Endothelial cell of umbilical vein (primary cell): ENCODE measurements at regions not wholly inside any gene's neighbourhood (a gene's known extent, or its start where the extent isn't known, plus 50 kb on each side); places are given as distances from the start of the nearest gene placed in this dataset.
"Not testable (repeated sequence)": the region's sequence is repeated elsewhere in the genome, so short reads cannot be mapped to it uniquely, and the experiment has no call there.

Experiments
- BruUV-seq: library from RNA; stranded (reverse); fragments of 400-500 nt; replicated peaks from 2 replicates; lab custom pipeline; 2021; lab: Mats Ljungman, UMichigan
- CTCF ChIA-PET: fragments of 300-600, 350-600 bp; sonication (Branson Sonifier 250); formaldehyde crosslinking; loops from one replicate; lab custom pipeline; 2021; ENCODE audit warnings: antibody characterized with exemption, inconsistent platforms; lab: Charles Lee
- POLR2A ChIA-PET: fragments of 300-600, 350-600 bp; sonication (Branson Sonifier 250); formaldehyde crosslinking; loops from one replicate; lab custom pipeline; 2021; ENCODE audit warnings: antibody characterized with exemption, inconsistent platforms; lab: Charles Lee
- DNase-seq: peaks from one replicate; pipeline ENCODE4 v3.0.0-alpha.2; 2011; ENCODE audit warnings: low read depth, low spot score
- FAIRE-seq: peaks from 2 replicates; lab custom pipeline; 2011; peaks lifted over from hg19 to GRCh38; lab: Jason Lieb, UNC
- H2AFZ ChIP-seq: 2 replicates; pipeline ENCODE4 v1.6.0; 2012; ENCODE audit warnings: low read depth, low read length, control low read depth, inconsistent platforms
- H3K27ac ChIP-seq: 2 replicates; pipeline ENCODE4 v1.5.1; 2011; ENCODE audit warnings: low read depth, mild to moderate bottlenecking, control low read depth, low read length, moderate library complexity; ENCODE audit not compliant: insufficient read depth
- H3K27me3 ChIP-seq, 2 experiments: 2 replicates each; pipeline versions ENCODE4 v1.6.0 to v1.6.1; 2011; ENCODE audit warnings: low read length in 2 of 2, mixed read lengths in 1 of 2; ENCODE audit not compliant: control insufficient read depth in 2 of 2, insufficient read depth in 2 of 2
- H3K36me3 ChIP-seq, 2 experiments: 2 replicates in 1 of 2; 3 replicates in 1 of 2; pipeline ENCODE4 v1.5.1; 2011; ENCODE audit warnings: low read length in 2 of 2, mild to moderate bottlenecking in 1 of 2, moderate library complexity in 1 of 2; ENCODE audit not compliant: control insufficient read depth in 2 of 2, insufficient read depth in 2 of 2; ENCODE audit errors: extremely low read depth in 1 of 2
- H3K4me1 ChIP-seq: 3 replicates; pipeline ENCODE4 v1.5.1; 2011; ENCODE audit warnings: mild to moderate bottlenecking, low read length; ENCODE audit not compliant: control insufficient read depth, insufficient read depth; ENCODE audit errors: extremely low read depth
- H3K4me2 ChIP-seq: 2 replicates; pipeline ENCODE4 v1.6.1; 2011; ENCODE audit warnings: low read length, control low read depth, mixed read lengths; ENCODE audit not compliant: insufficient read depth
- H3K4me3 ChIP-seq, 3 experiments: fragments of 200-600 bp in 1 of 3; sonication (generic), shearing (Covaris generic) in 1 of 3; replicated peaks in 1 of 3; 2 replicates each; pipeline ENCODE4 v1.5.1; 2011 to 2016; ENCODE audit warnings: control low read depth in 3 of 3, low read length in 3 of 3, mild to moderate bottlenecking in 2 of 3, inconsistent platforms in 1 of 3, low read depth in 1 of 3, moderate library complexity in 1 of 3; ENCODE audit not compliant: insufficient read depth in 1 of 3
- H3K79me2 ChIP-seq: 2 replicates; pipeline ENCODE4 v1.6.0; 2012; ENCODE audit warnings: low read length, inconsistent platforms; ENCODE audit not compliant: control insufficient read depth, insufficient read depth
- H3K9ac ChIP-seq: replicated peaks from 2 replicates; pipeline ENCODE3; 2011; ENCODE audit warnings: low read length, control low read depth; ENCODE audit not compliant: insufficient read depth; ENCODE audit errors: extremely low read depth
- H3K9me1 ChIP-seq: replicated peaks from 3 replicates; pipeline ENCODE4 v1.6.0; 2011; ENCODE audit warnings: mild to moderate bottlenecking, low read length; ENCODE audit not compliant: control insufficient read depth, insufficient read depth; ENCODE audit errors: extremely low read depth
- H3K9me3 ChIP-seq: replicated peaks from 2 replicates; pipeline ENCODE4 v1.5.1; 2012; ENCODE audit warnings: low read length, inconsistent platforms; ENCODE audit not compliant: control insufficient read depth, insufficient read depth
- H4K20me1 ChIP-seq: replicated peaks from 2 replicates; pipeline ENCODE3; 2011; ENCODE audit warnings: mild to moderate bottlenecking, low read length; ENCODE audit not compliant: control insufficient read depth, insufficient read depth; ENCODE audit errors: extremely low read depth
- EZH2 ChIP-seq: IDR thresholded peaks from 2 replicates; pipeline ENCODE4 v1.6.1; 2012; ENCODE audit warnings: borderline replicate concordance, low read depth, mild to moderate bottlenecking, moderate library complexity, low read length, inconsistent platforms; ENCODE audit not compliant: severe bottlenecking
- FOS ChIP-seq: IDR thresholded peaks from 2 replicates; pipeline ENCODE4 v1.6.1; 2011; ENCODE audit warnings: mild to moderate bottlenecking, low read length, moderate library complexity, borderline replicate concordance; ENCODE audit not compliant: insufficient read depth
- GATA2 ChIP-seq: IDR thresholded peaks from 2 replicates; pipeline ENCODE4 v1.7.0; 2011; ENCODE audit warnings: low read depth, mild to moderate bottlenecking, moderate library complexity, mixed read lengths, low read length; ENCODE audit not compliant: insufficient read length, insufficient read depth
- JUN ChIP-seq: IDR thresholded peaks from 2 replicates; pipeline ENCODE4 v1.6.1; 2011; ENCODE audit warnings: borderline replicate concordance, low read depth; ENCODE audit not compliant: insufficient read length, insufficient read depth
- MYC ChIP-seq: IDR thresholded peaks from one replicate; pipeline ENCODE4 v1.6.1; 2011; ENCODE audit warnings: mild to moderate bottlenecking, low read depth, low read length
- POLR2A ChIP-seq: IDR thresholded peaks from 2 replicates; pipeline ENCODE4 v1.6.1; 2012; ENCODE audit warnings: low read depth, mild to moderate bottlenecking, control low read depth, low read length
- POLR2AphosphoS5 ChIP-seq: IDR thresholded peaks from 2 replicates; pipeline ENCODE4 v1.6.1; 2012; ENCODE audit warnings: low read depth, mild to moderate bottlenecking, control low read depth, low read length, moderate library complexity; ENCODE audit not compliant: insufficient read depth
- dilution Hi-C: fragments of 300-500 bp; cut with MboI; formaldehyde crosslinking; loops from one replicate; pipeline ENCODE4 v1.15.0; 2019; ENCODE audit warnings: low sequenced_read_pairs; ENCODE audit not compliant: extremely low pct_ligation_motif_present
- intact Hi-C: fragments of 100-400 bp; cut with micrococcal nuclease; formaldehyde crosslinking; loops from one replicate; pipeline ENCODE4 v1.10.0; 2022
- TF ChIP-seq, protein P1 (sequence below): IDR thresholded peaks from 2 replicates; pipeline ENCODE4 v1.6.1; 2011; ENCODE audit not compliant: insufficient read depth, insufficient read length
- TF ChIP-seq, protein P2 (sequence below), 2 donors: IDR thresholded peaks; 1 replicate in 1 of 2; 2 replicates in 1 of 2; pipeline ENCODE4 v1.5.1; 2011; ENCODE audit warnings: low read length in 2 of 2, mild to moderate bottlenecking in 2 of 2, moderate library complexity in 2 of 2, control low read depth in 1 of 2, inconsistent platforms in 1 of 2, low read depth in 1 of 2; ENCODE audit not compliant: insufficient read depth in 1 of 2; ENCODE audit errors: extremely low read depth in 1 of 2

DNA sequence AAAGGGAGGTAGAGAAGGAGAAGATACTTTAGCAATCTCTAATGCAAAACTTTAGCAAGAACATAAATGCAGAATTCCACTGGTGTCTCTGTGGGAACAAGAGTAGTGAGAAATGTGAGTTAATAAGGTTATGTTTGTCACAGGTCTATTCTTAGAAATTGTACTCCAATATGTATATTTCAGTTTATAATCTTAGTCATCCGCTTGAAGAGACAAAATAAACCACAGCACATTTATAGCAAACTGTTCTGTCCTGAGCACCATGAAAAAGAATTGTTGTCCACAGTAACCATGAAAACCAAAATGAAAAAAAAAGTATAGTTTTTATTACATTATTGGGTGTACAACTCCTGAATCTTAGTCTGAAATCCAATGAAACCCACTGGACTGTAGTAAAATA, 93.6 kb upstream of the TSLP start:
- no peak overlapping the region for H3K27ac ChIP-seq
- H2AFZ ChIP-seq, result no peak overlapping the region
- no peaks in the 10 kb centered on the region for H3K36me3 ChIP-seq
- H3K27me3 ChIP-seq, result no peaks in the 10 kb centered on the region
- H3K4me2 ChIP-seq, result no peak overlapping the region
- dilution Hi-C loops, result no loop called here
- no peaks in the 10 kb centered on the region for H3K4me1 ChIP-seq
- H3K79me2 ChIP-seq, result no peaks in the 10 kb centered on the region
- ChIA-PET CTCF (no interaction called here), POLR2A (no interaction called here)
- BruUV-seq, result no TSS peak
- intact Hi-C loops, result no loop called here
- H4K20me1 ChIP-seq, result no peaks in the 10 kb centered on the region
- H3K9me3 ChIP-seq, result no peaks in the 10 kb centered on the region
- no peaks in the 10 kb centered on the region for H3K9me1 ChIP-seq
- H3K4me3 ChIP-seq, result no peak overlapping the region
- FAIRE-seq (no peak), DNase-seq (no peak)
- no peak overlapping the region for H3K9ac ChIP-seq
- TF ChIP-seq GATA2 (no peak), POLR2A (no peak), MYC (no peak), JUN (no peak), EZH2 (no peak), FOS (no peak), POLR2AphosphoS5 (no peak)
- TF ChIP-seq, protein P1, sequence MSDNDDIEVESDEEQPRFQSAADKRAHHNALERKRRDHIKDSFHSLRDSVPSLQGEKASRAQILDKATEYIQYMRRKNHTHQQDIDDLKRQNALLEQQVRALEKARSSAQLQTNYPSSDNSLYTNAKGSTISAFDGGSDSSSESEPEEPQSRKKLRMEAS, result no peak
- TF ChIP-seq, protein P2, sequence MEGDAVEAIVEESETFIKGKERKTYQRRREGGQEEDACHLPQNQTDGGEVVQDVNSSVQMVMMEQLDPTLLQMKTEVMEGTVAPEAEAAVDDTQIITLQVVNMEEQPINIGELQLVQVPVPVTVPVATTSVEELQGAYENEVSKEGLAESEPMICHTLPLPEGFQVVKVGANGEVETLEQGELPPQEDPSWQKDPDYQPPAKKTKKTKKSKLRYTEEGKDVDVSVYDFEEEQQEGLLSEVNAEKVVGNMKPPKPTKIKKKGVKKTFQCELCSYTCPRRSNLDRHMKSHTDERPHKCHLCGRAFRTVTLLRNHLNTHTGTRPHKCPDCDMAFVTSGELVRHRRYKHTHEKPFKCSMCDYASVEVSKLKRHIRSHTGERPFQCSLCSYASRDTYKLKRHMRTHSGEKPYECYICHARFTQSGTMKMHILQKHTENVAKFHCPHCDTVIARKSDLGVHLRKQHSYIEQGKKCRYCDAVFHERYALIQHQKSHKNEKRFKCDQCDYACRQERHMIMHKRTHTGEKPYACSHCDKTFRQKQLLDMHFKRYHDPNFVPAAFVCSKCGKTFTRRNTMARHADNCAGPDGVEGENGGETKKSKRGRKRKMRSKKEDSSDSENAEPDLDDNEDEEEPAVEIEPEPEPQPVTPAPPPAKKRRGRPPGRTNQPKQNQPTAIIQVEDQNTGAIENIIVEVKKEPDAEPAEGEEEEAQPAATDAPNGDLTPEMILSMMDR (IDR thresholded peaks at IDR 0.05; ENCODE audit: extremely low read depth in 1 of 2, insufficient read depth in 1 of 2, low read depth in 1 of 2, low read length in 2 of 2), result no peak

DNA sequence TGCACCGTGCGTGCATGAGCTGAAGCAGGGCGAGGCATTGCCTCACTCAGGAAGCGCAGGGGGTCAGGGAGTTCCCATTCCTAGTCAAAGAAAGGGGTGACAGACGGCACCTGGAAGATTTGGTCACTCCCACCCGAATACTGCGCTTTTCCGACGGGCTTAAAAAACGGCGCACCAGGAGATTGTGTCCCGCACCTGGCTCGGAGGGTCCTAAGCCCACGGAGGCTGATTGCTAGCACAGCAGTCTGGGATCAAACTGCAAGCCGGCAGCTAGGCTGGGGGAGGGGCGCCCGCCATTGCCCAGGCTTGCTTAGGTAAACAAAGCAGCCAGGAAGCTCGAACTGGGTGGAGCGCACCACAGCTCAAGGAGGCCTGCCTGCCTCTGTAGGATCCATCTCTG, 85.6 kb upstream of the TSLP start:
- H3K9me1 ChIP-seq, H3K79me2 ChIP-seq, H2AFZ ChIP-seq, H3K36me3 ChIP-seq, intact Hi-C loops, H3K4me2 ChIP-seq, dilution Hi-C loops, H4K20me1 ChIP-seq, H3K27me3 ChIP-seq, H3K4me1 ChIP-seq, H3K9ac ChIP-seq, H3K4me3 ChIP-seq, H3K27ac ChIP-seq, H3K9me3 ChIP-seq, POLR2A ChIA-PET, BruUV-seq, CTCF ChIA-PET, FAIRE-seq, DNase-seq: not testable (repeated sequence)

DNA sequence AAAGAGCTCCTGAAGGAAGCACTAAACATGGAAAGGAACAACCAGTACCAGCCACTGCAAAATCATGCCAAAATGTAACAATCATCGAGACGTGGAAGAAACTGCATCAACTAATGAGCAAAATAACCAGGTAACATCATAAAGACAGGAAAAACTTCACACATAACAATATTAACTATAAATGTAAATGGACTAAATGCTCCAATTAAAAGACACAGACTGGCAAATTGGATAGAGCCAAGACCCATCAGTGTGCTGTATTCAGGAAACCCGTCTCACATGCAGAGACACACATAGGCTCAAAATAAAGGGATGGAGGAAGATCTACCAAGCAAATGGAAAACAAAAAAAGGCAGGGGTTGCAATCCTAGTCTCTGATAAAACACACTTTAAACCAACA, 83.9 kb upstream of the TSLP start:
- intact Hi-C loops, H3K4me3 ChIP-seq, POLR2A ChIA-PET, H2AFZ ChIP-seq, H3K4me2 ChIP-seq, H3K4me1 ChIP-seq, H3K9me1 ChIP-seq, CTCF ChIA-PET, H3K79me2 ChIP-seq, FAIRE-seq, DNase-seq, H4K20me1 ChIP-seq, H3K9me3 ChIP-seq, BruUV-seq, H3K36me3 ChIP-seq, H3K27ac ChIP-seq, H3K27me3 ChIP-seq, dilution Hi-C loops, H3K9ac ChIP-seq: not testable (repeated sequence)
